HUES6 (cell line): ENCODE measurements at regions not wholly inside any gene's neighbourhood (a gene's known extent, or its start where the extent isn't known, plus 50 kb on each side); places are given as distances from the start of the nearest gene placed in this dataset.

Experiments used
- H3K27ac ChIP-seq: 2 replicates; pipeline ENCODE4 v1.7.0; 2013; ENCODE audit warnings: low read depth, mild to moderate bottlenecking, low read length, inconsistent platforms
- H3K27me3 ChIP-seq: 2 replicates; pipeline ENCODE4 v1.6.1; 2013; ENCODE audit warnings: low read length; ENCODE audit not compliant: control insufficient read depth, insufficient read depth
- H3K36me3 ChIP-seq: 2 replicates; pipeline ENCODE4 v1.6.1; 2013; ENCODE audit warnings: low read length; ENCODE audit not compliant: control insufficient read depth, insufficient read depth
- H3K4me1 ChIP-seq: 2 replicates; pipeline ENCODE4 v1.6.1; 2013; ENCODE audit warnings: low read length; ENCODE audit not compliant: control insufficient read depth, insufficient read depth
- H3K4me3 ChIP-seq: 2 replicates; pipeline ENCODE4 v1.5.1; 2013; ENCODE audit warnings: low read depth, low read length
- H3K9ac ChIP-seq: one replicate; pipeline ENCODE4 v1.6.1; 2013; ENCODE audit warnings: mild to moderate bottlenecking, low read length
- H3K9me3 ChIP-seq: 2 replicates; pipeline ENCODE4 v1.6.1; 2013; ENCODE audit warnings: low read depth, low read length; ENCODE audit not compliant: control insufficient read depth, insufficient read depth

DNA sequence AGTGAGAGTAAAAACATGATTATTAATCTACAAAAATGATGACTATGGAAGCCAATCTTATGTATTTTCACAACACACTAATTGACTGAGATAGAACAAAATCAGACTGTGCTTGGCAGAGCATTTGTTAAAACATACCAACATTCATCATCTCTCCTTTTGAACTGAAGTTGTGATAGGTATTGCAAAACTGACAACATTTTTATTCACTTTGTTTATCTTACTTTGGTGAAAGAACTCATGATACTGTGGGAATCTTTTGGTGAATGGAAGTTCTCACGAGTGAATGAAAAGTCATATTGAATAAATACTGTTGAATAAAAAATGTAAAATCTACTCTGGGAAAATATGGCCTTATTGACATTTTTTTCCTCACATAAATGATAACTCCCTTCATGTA, 1430.2 kb upstream of the PIK3C3 start:
- Histone ChIP-seq H3K9me3 (no peaks in the 10 kb centered on the region), H3K36me3 (no peaks in the 10 kb centered on the region), H3K27ac (no peak overlapping the region), H3K4me1 (no peaks in the 10 kb centered on the region), H3K4me3 (no peak overlapping the region), H3K27me3 (no peaks in the 10 kb centered on the region), H3K9ac (no peak overlapping the region)

GRCh38 chr18:40523287-40523686, 1431.7 kb upstream of the PIK3C3 start:
- Histone ChIP-seq H3K4me3 (no peak overlapping the region), H3K4me1 (no peaks in the 10 kb centered on the region), H3K27ac (peak overlapping the region; percentile 11; the same call in 1 of the 2 replicates), H3K36me3 (no peaks in the 10 kb centered on the region), H3K9me3 (no peaks in the 10 kb centered on the region), H3K9ac (no peak overlapping the region), H3K27me3 (no peaks in the 10 kb centered on the region)

- Histone ChIP-seq H3K4me1 (no peaks in the 10 kb centered on the region), H3K9me3 (no peaks in the 10 kb centered on the region), H3K9ac (no peak overlapping the region), H3K27ac (no peak overlapping the region), H3K4me3 (no peak overlapping the region), H3K27me3 (no peaks in the 10 kb centered on the region), H3K36me3 (no peaks in the 10 kb centered on the region)
These were observed 1454.0 kb upstream of the PIK3C3 start for GRCh38 chr18:40501026-40501425.

- H3K4me3 ChIP-seq: no peak overlapping the region
- H3K9me3 ChIP-seq: no peaks in the 10 kb centered on the region
- no peaks in the 10 kb centered on the region for H3K36me3 ChIP-seq
- H3K4me1 ChIP-seq: no peaks in the 10 kb centered on the region
- no peak overlapping the region for H3K9ac ChIP-seq
- H3K27me3 ChIP-seq: no peaks in the 10 kb centered on the region
- no peak overlapping the region for H3K27ac ChIP-seq
These were observed 1460.4 kb upstream of the PIK3C3 start for GRCh38 chr18:40494603-40495002.

DNA sequence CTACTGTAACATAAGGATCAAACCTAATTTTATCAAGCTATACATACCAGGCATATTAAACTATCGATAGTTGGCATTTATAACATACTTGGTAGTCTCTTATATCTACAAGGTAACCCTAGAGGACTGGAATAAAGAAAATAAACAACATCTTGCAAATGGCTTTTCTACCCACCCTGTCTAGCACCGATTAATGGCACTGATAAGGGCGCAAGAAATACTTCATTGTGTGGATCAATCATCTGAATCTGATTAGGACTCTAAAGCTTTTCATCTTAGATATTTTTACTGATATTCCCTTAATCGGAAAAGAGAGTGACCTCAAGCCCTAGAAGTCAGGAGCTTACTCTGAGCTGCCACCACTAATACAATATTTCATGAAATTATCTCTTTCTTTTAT, 1461.7 kb upstream of the PIK3C3 start:
- no peak overlapping the region for H3K9ac ChIP-seq
- no peaks in the 10 kb centered on the region for H3K27me3 ChIP-seq
- H3K36me3 ChIP-seq: no peaks in the 10 kb centered on the region
- H3K9me3 ChIP-seq: no peaks in the 10 kb centered on the region
- H3K27ac ChIP-seq: no peak overlapping the region
- H3K4me1 ChIP-seq: no peaks in the 10 kb centered on the region
- no peak overlapping the region for H3K4me3 ChIP-seq

DNA sequence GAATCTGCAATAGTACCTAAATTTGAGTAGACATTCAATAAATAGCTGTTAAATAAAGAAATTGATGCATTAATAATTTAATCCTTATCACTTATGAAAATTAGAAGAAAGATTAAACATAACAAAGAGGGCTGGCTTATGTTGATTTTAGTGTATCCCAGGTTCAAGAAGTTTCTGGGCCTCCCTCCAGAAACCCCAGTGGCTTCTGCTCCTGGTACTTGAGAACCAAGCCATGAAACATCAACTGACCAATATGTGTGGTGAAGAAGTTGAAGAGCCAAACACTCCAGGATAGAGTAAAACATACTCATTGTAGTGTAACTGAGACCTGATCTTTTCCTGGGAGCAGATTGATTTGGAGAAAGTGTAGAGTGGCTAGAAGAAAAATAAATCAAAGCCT, 1465.7 kb upstream of the PIK3C3 start:
- Histone ChIP-seq H3K27ac (no peak overlapping the region), H3K36me3 (no peaks in the 10 kb centered on the region), H3K4me1 (no peaks in the 10 kb centered on the region), H3K27me3 (no peaks in the 10 kb centered on the region), H3K4me3 (no peak overlapping the region), H3K9me3 (no peaks in the 10 kb centered on the region), H3K9ac (no peak overlapping the region)

GRCh38 chr18:40485318-40485717, 1469.7 kb upstream of the PIK3C3 start:
- no peak overlapping the region for H3K27ac ChIP-seq
- H3K4me3 ChIP-seq: no peak overlapping the region
- no peaks in the 10 kb centered on the region for H3K9me3 ChIP-seq
- H3K36me3 ChIP-seq: no peaks in the 10 kb centered on the region
- no peak overlapping the region for H3K9ac ChIP-seq
- H3K4me1 ChIP-seq: no peaks in the 10 kb centered on the region
- H3K27me3 ChIP-seq: no peaks in the 10 kb centered on the region

GRCh38 chr18:40473221-40474029, 1481.6 kb upstream of the PIK3C3 start:
- H3K27me3 ChIP-seq: no peaks in the 10 kb centered on the region
- H3K9me3 ChIP-seq: no peaks in the 10 kb centered on the region
- H3K36me3 ChIP-seq: no peaks in the 10 kb centered on the region
- no peak overlapping the region for H3K9ac ChIP-seq
- H3K4me1 ChIP-seq: no peaks in the 10 kb centered on the region
- no peak overlapping the region for H3K4me3 ChIP-seq
- H3K27ac ChIP-seq: no peak overlapping the region

- Histone ChIP-seq H3K27me3 (no peaks in the 10 kb centered on the region), H3K9ac (no peak overlapping the region), H3K9me3 (no peaks in the 10 kb centered on the region), H3K36me3 (no peaks in the 10 kb centered on the region), H3K4me1 (no peaks in the 10 kb centered on the region), H3K27ac (no peak overlapping the region), H3K4me3 (no peak overlapping the region)
These were observed 1484.3 kb upstream of the PIK3C3 start for GRCh38 chr18:40470723-40471122.

GRCh38 chr18:40469851-40470250, 1485.2 kb upstream of the PIK3C3 start:
- H3K9ac ChIP-seq: no peak overlapping the region

DNA sequence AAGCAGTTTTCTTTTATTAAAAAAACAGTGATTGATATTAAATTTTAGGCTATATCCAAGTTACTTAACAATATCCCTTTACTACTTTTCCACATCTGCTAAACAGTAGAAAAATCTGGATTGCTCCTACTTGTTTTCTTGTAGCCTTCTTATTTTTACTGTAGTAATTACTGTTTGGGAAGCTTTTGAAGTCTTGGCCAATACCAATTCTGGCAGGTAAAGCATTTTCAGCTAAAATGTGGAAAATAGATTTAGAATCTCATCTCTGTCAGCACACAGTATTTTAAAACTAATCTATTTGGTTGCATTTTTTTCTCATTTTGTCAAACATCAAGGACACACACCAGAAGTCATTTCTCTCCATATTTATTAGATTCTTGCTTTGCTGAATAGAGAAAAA, 1485.7 kb upstream of the PIK3C3 start:
- H3K27me3 ChIP-seq: no peaks in the 10 kb centered on the region
- no peak overlapping the region for H3K9ac ChIP-seq
- no peaks in the 10 kb centered on the region for H3K36me3 ChIP-seq
- no peak overlapping the region for H3K27ac ChIP-seq
- H3K4me1 ChIP-seq: no peaks in the 10 kb centered on the region
- H3K9me3 ChIP-seq: no peaks in the 10 kb centered on the region
- no peak overlapping the region for H3K4me3 ChIP-seq

More at GRCh38 chr18:40469851-40470250, 1485.2 kb upstream of the PIK3C3 start:
- H3K4me1 ChIP-seq: no peaks in the 10 kb centered on the region
- H3K9me3 ChIP-seq: no peaks in the 10 kb centered on the region
- H3K27ac ChIP-seq: no peak overlapping the region
- no peaks in the 10 kb centered on the region for H3K36me3 ChIP-seq
- H3K27me3 ChIP-seq: no peaks in the 10 kb centered on the region
- no peak overlapping the region for H3K4me3 ChIP-seq
